Activated CD4-positive, alpha-beta T cell treated with anti-CD3 and anti-CD28 coated beads, Interleukin-2, amount 10 ng/mL, durations not matched to agents 7 days and 5 days (primary cell): ENCODE measurements at regions not wholly inside any gene's neighbourhood (a gene's known extent, or its start where the extent isn't known, plus 50 kb on each side); places are given as distances from the start of the nearest gene placed in this dataset.

Experiments
- CTCF ChIA-PET: fragments of 350-600 bp; sonication (Branson Sonifier 250); formaldehyde crosslinking; loops from one replicate; lab custom pipeline; 2021; ENCODE audit warnings: antibody characterized with exemption; lab: Charles Lee
- POLR2A ChIA-PET: fragments of 350-600 bp; sonication (Branson Sonifier 250); formaldehyde crosslinking; loops from one replicate; lab custom pipeline; 2021; ENCODE audit warnings: antibody characterized with exemption; lab: Charles Lee
- DNase-seq: peaks from one replicate; pipeline ENCODE4 v3.0.0-alpha.2; 2020
- H3K27ac Mint-ChIP-seq: one replicate; pipeline ENCODE4 v1.8.0; 2021; ENCODE audit warnings: mild to moderate bottlenecking, moderate library complexity, mixed read lengths
- H3K27me3 Mint-ChIP-seq: one replicate; pipeline ENCODE4 v1.8.0; 2021; ENCODE audit warnings: mixed read lengths
- H3K36me3 Mint-ChIP-seq: one replicate; pipeline ENCODE4 v1.8.0; 2021; ENCODE audit warnings: low read depth, mixed read lengths
- H3K4me1 Mint-ChIP-seq: one replicate; pipeline ENCODE4 v1.8.0; 2021; ENCODE audit warnings: mixed read lengths
- H3K4me3 Mint-ChIP-seq: one replicate; pipeline ENCODE4 v1.8.0; 2021; ENCODE audit warnings: mild to moderate bottlenecking, moderate library complexity, mixed read lengths
- H3K9me3 Mint-ChIP-seq: one replicate; pipeline ENCODE4 v1.8.0; 2021; ENCODE audit warnings: mixed read lengths

DNA sequence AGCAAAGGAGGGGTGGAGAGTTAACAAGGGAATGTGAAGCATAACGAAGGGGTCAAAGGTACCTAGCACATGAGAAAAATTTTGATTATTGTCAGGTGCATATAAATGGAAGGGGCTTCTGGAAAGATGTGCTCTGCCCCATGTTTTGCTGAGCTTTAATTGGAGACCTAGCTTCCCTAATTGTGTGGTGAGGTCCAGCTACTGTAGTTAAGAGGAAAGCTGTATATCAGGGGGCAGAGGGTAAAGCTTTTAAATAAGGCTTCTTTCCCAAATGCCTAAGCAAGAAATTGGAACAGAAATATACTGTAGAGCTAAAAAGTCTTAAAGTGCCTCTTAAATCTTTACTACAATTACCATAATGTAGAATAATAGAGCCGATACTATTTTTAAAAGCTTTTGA lies 267.2 kb downstream of the MAT2B start:
- no peak for DNase-seq
- Mint-ChIP-seq H3K4me3 (no peak overlapping the region), H3K36me3 (no peaks in the 10 kb centered on the region), H3K4me1 (no peaks in the 10 kb centered on the region), H3K9me3 (no peaks in the 10 kb centered on the region), H3K27ac (no peak overlapping the region), H3K27me3 (no peaks in the 10 kb centered on the region)
- CTCF ChIA-PET: no interaction called here
- POLR2A ChIA-PET: no interaction called here

DNA sequence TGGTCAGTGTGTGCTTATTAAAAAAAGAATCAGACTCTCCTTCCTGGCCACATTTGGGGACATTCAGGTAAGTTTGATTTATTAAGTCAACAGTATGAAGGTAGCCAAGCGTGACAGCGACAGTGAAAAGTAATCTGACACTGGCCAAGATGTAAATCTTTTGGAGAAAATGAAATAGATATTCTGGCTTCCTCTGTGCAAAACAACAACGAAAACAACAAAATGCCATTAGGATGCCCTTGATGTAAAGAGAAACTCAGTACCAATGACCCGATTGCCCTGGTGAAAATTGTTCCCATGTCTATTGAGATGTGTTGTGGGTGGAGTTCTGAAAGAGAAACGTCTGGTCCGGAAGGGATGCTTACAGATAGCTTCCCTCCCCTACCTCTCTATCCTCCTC lies 267.8 kb downstream of the MAT2B start:
- Mint-ChIP-seq H3K36me3 (no peaks in the 10 kb centered on the region), H3K27me3 (no peaks in the 10 kb centered on the region), H3K27ac (no peak overlapping the region), H3K4me3 (no peak overlapping the region), H3K4me1 (no peaks in the 10 kb centered on the region), H3K9me3 (no peaks in the 10 kb centered on the region)
- DNase-seq: no peak
- ChIA-PET CTCF (no interaction called here), POLR2A (no interaction called here)

DNA sequence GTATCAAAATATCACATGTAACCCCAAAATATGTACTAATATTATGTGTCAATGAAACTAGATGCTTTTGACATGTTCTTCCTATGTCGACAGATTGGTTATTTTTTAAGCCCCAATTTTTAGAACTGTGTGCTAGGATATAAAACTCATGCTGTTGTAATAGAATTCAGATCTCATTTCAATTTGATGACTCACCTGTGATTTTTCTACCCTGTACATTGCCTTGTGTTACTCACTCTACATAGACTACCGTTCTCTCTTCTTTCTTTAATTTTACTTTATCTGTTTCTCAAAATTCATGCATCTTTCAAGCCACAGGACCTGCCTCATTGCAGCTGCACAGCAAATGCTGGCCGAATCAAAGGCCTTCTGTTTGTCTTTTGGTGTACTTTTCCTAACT lies 284.5 kb downstream of the MAT2B start:
- DNase-seq: no peak
- Mint-ChIP-seq H3K27me3 (no peaks in the 10 kb centered on the region), H3K9me3 (no peaks in the 10 kb centered on the region), H3K36me3 (no peaks in the 10 kb centered on the region), H3K4me1 (no peaks in the 10 kb centered on the region), H3K27ac (no peak overlapping the region), H3K4me3 (no peak overlapping the region)
- ChIA-PET POLR2A (no interaction called here), CTCF (no interaction called here)

- H3K4me1 Mint-ChIP-seq: no peaks in the 10 kb centered on the region
- POLR2A ChIA-PET: no interaction called here
- no peak overlapping the region for H3K4me3 Mint-ChIP-seq
- CTCF ChIA-PET: no interaction called here
- no peak for DNase-seq
- H3K27me3 Mint-ChIP-seq: no peaks in the 10 kb centered on the region
- H3K27ac Mint-ChIP-seq: no peak overlapping the region
- no peaks in the 10 kb centered on the region for H3K36me3 Mint-ChIP-seq
- no peaks in the 10 kb centered on the region for H3K9me3 Mint-ChIP-seq
Observed at GRCh38 chr5:163790497-163790896, 285.1 kb downstream of the MAT2B start.

DNA sequence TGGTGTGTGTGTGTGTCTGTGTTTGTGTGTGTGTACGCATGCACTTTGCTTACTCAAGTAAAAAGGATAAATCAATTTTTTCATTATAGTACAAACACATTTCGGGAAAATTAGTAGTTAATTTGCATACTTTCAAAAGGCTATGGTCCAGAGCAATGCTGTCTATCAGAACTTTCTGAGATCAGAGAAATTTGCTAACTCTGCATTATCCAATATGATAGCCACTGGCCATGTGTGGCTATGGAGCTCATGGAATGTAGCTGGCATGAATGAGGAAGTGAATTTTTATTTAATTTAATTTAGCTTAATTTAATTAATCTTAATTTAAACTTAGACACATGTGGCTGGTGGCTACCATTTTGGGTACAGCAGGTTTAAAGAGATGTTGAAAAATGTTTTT lies 289.6 kb downstream of the MAT2B start:
- ChIA-PET CTCF (no interaction called here), POLR2A (no interaction called here)
- H3K27ac Mint-ChIP-seq: no peak overlapping the region
- no peaks in the 10 kb centered on the region for H3K9me3 Mint-ChIP-seq
- H3K36me3 Mint-ChIP-seq: no peaks in the 10 kb centered on the region
- no peak overlapping the region for H3K4me3 Mint-ChIP-seq
- H3K4me1 Mint-ChIP-seq: no peaks in the 10 kb centered on the region
- H3K27me3 Mint-ChIP-seq: no peaks in the 10 kb centered on the region
- no peak for DNase-seq

- Mint-ChIP-seq H3K4me3 (no peak overlapping the region), H3K4me1 (no peaks in the 10 kb centered on the region), H3K36me3 (no peaks in the 10 kb centered on the region), H3K9me3 (no peaks in the 10 kb centered on the region), H3K27ac (no peak overlapping the region), H3K27me3 (no peaks in the 10 kb centered on the region)
- DNase-seq: no peak
- CTCF ChIA-PET: no interaction called here
- POLR2A ChIA-PET: no interaction called here
Observed at GRCh38 chr5:163807781-163808180, 302.4 kb downstream of the MAT2B start.

DNA sequence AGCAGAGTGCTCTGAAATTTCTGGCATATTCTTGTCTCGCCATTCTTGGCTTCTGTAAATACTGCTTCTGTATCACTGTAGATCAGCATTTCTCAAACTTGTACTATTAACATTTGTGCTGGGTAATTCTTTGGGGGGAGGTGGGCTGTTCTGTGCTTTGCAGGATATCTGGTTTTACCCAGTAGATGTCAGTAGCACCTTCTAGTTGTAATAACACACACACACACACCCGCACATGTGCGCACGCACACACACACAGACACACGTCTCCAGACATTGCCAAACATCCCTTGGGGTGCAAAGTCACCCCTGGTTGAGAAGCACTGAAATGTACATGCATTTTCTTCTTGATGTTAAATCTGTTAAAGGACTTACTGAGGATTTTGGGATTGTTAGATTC lies 304.1 kb downstream of the MAT2B start:
- Mint-ChIP-seq H3K27ac (no peak overlapping the region), H3K9me3 (no peaks in the 10 kb centered on the region), H3K4me3 (no peak overlapping the region), H3K27me3 (no peaks in the 10 kb centered on the region), H3K4me1 (no peaks in the 10 kb centered on the region), H3K36me3 (no peaks in the 10 kb centered on the region)
- no peak for DNase-seq
- CTCF ChIA-PET: no interaction called here
- POLR2A ChIA-PET: no interaction called here

DNA sequence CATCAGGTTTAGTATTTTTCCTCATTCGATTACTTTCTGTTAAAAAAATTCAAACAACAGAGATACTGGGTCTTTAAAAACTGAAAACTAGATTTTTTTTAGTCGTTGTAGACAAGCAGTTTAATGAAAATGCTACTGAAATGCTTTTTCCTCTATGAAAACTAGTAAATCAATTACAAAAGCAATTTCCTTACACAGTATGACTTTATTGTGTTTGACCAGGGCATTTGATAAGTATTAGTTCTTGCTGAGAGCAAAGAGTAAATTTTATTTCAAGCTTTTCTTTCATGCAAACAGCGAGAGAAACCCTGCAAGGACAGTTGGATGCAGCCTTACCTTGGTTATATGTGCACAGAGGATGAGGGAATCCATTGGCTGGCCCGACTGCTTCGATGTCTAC lies 308.5 kb downstream of the MAT2B start:
- no peak overlapping the region for H3K4me3 Mint-ChIP-seq
- POLR2A ChIA-PET: no interaction called here
- no peak for DNase-seq
- H3K4me1 Mint-ChIP-seq: no peaks in the 10 kb centered on the region
- CTCF ChIA-PET: interaction anchor here (0.7 kb wide), 1 partner anchor 1666 kb away, joined by 3 read pairs; no protein-coding TSS in a partner anchor
- H3K36me3 Mint-ChIP-seq: no peaks in the 10 kb centered on the region
- H3K27me3 Mint-ChIP-seq: no peaks in the 10 kb centered on the region
- no peak overlapping the region for H3K27ac Mint-ChIP-seq
- no peaks in the 10 kb centered on the region for H3K9me3 Mint-ChIP-seq

GRCh38 chr5:163815240-163815791 lies 309.9 kb downstream of the MAT2B start:
- ChIA-PET POLR2A (no interaction called here), CTCF (no interaction called here)
- DNase-seq: no peak
- no peaks in the 10 kb centered on the region for H3K27me3 Mint-ChIP-seq
- no peak overlapping the region for H3K27ac Mint-ChIP-seq
- no peaks in the 10 kb centered on the region for H3K4me1 Mint-ChIP-seq
- no peaks in the 10 kb centered on the region for H3K36me3 Mint-ChIP-seq
- no peaks in the 10 kb centered on the region for H3K9me3 Mint-ChIP-seq
- no peak overlapping the region for H3K4me3 Mint-ChIP-seq

DNA sequence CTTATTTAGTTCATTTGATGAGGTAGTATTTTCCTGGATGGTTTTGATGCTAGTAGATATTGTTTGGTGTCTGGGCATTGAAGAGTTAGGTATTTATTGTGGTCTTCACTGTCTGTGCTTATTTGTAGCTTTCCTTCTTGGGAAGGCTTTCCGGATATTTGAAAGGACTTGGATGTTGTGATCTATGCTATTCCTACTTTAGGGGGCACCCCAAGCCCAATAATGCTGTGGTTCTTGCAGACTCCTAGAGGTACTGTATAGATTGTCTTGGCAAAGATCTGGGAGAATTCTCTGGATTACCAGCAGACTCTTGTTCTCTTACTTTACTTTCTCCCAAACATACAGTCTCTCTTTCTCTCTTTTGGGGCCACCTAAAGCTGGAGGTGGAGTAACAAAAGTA lies 315.7 kb downstream of the MAT2B start:
- DNase-seq: no peak
- H3K4me3 Mint-ChIP-seq: no peak overlapping the region
- H3K4me1 Mint-ChIP-seq: no peaks in the 10 kb centered on the region
- ChIA-PET POLR2A (no interaction called here), CTCF (no interaction called here)
- no peak overlapping the region for H3K27ac Mint-ChIP-seq
- no peaks in the 10 kb centered on the region for H3K27me3 Mint-ChIP-seq
- H3K9me3 Mint-ChIP-seq: peaks cover 2% of the 10 kb centered on the region
- no peaks in the 10 kb centered on the region for H3K36me3 Mint-ChIP-seq

DNA sequence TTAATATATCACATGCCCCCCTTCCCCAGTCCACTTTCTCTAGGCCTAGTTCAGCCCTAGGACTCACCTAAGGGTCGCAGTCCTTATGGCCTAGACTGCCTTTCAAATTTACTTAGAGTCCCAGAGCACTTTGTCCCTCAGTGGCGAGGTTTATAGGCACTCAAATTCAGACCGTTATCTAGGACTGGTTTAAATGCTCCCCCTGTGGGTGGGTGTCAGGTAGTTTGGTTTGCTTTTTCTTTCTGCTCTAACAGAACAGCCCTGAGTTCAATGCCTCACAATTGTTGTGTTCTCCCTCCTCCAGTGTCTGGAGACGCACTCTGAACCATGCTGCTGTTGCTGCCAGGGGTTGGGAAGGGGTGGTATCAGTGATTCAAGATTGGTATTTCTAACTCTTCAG lies 317.1 kb downstream of the MAT2B start:
- no peak for DNase-seq
- H3K4me3 Mint-ChIP-seq: no peak overlapping the region
- ChIA-PET CTCF (no interaction called here), POLR2A (no interaction called here)
- H3K9me3 Mint-ChIP-seq: peaks cover 2% of the 10 kb centered on the region
- H3K27ac Mint-ChIP-seq: no peak overlapping the region
- H3K4me1 Mint-ChIP-seq: no peaks in the 10 kb centered on the region
- H3K36me3 Mint-ChIP-seq: no peaks in the 10 kb centered on the region
- no peaks in the 10 kb centered on the region for H3K27me3 Mint-ChIP-seq

GRCh38 chr5:163825661-163826060 lies 320.2 kb downstream of the MAT2B start:
- ChIA-PET POLR2A (no interaction called here), CTCF (no interaction called here)
- H3K36me3 Mint-ChIP-seq: no peaks in the 10 kb centered on the region
- no peaks in the 10 kb centered on the region for H3K4me1 Mint-ChIP-seq
- DNase-seq: no peak
- no peak overlapping the region for H3K27ac Mint-ChIP-seq
- no peak overlapping the region for H3K4me3 Mint-ChIP-seq
- H3K9me3 Mint-ChIP-seq: peaks cover 2% of the 10 kb centered on the region
- no peaks in the 10 kb centered on the region for H3K27me3 Mint-ChIP-seq

DNA sequence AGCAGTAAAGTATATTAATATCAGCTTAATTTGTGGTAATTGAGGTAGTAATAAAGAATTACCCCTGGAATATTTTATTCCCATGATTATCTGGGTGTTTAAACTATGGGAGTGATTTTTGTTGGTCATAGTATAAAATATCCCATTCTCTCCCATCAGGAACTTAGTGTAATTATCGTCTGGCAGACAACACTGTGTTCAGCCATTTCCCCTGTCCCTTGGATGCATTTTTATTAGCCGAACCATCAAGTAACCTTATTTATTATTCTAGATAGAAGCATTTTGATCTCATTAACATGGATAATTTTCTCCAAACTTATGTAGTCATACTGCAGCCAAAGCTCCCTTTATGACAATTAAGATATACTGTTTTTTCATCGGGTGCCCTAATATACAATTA lies 320.8 kb downstream of the MAT2B start:
- DNase-seq: no peak
- Mint-ChIP-seq H3K27ac (no peak overlapping the region), H3K4me3 (no peak overlapping the region), H3K27me3 (no peaks in the 10 kb centered on the region), H3K4me1 (no peaks in the 10 kb centered on the region), H3K9me3 (peaks cover under 1% of the 10 kb centered on the region), H3K36me3 (no peaks in the 10 kb centered on the region)
- POLR2A ChIA-PET: no interaction called here
- CTCF ChIA-PET: no interaction called here

- Mint-ChIP-seq H3K36me3 (no peaks in the 10 kb centered on the region), H3K4me3 (no peak overlapping the region), H3K9me3 (no peaks in the 10 kb centered on the region), H3K27me3 (no peaks in the 10 kb centered on the region), H3K4me1 (no peaks in the 10 kb centered on the region), H3K27ac (no peak overlapping the region)
- POLR2A ChIA-PET: no interaction called here
- CTCF ChIA-PET: no interaction called here
- DNase-seq: no peak
Observed at GRCh38 chr5:163832155-163832554, 326.7 kb downstream of the MAT2B start.
